Trophoblast cell (in vitro differentiated cells and primary cell): ENCODE measurements at regions not wholly inside any gene's neighbourhood (a gene's known extent, or its start where the extent isn't known, plus 50 kb on each side); places are given as distances from the start of the nearest gene placed in this dataset.
"Not testable (repeated sequence)": the region's sequence is repeated elsewhere in the genome, so short reads cannot be mapped to it uniquely, and the experiment has no call there.

Experiments
- DNase-seq, 2 donors: peaks; one replicate each; pipeline ENCODE4 v3.0.0-alpha.2; 2016
- H2AFZ ChIP-seq: 2 replicates; pipeline ENCODE4 v1.6.1; 2013; ENCODE audit warnings: low read length, moderate library complexity, mild to moderate bottlenecking; ENCODE audit not compliant: insufficient read depth, poor library complexity
- H2AK5ac ChIP-seq: 2 replicates; pipeline ENCODE4 v1.6.1; 2013; ENCODE audit warnings: mild to moderate bottlenecking, low read length
- H2BK120ac ChIP-seq: 2 replicates; pipeline ENCODE4 v1.6.1; 2013; ENCODE audit warnings: low read length, mild to moderate bottlenecking, moderate library complexity; ENCODE audit not compliant: insufficient read depth, poor library complexity
- H2BK12ac ChIP-seq: 2 replicates; pipeline ENCODE4 v1.6.1; 2013; ENCODE audit warnings: mild to moderate bottlenecking, low read length, moderate library complexity
- H2BK5ac ChIP-seq: 2 replicates; pipeline ENCODE4 v1.6.1; 2013; ENCODE audit warnings: low read length, low read depth, moderate library complexity, mild to moderate bottlenecking; ENCODE audit not compliant: poor library complexity
- H3K14ac ChIP-seq: 2 replicates; pipeline ENCODE4 v1.6.1; 2013; ENCODE audit warnings: mild to moderate bottlenecking, low read length
- H3K18ac ChIP-seq: 2 replicates; pipeline ENCODE4 v1.6.1; 2013; ENCODE audit warnings: mild to moderate bottlenecking, low read length
- H3K23ac ChIP-seq: 2 replicates; pipeline ENCODE4 v1.6.1; 2013; ENCODE audit warnings: low read length
- H3K27ac ChIP-seq: 2 replicates; pipeline ENCODE4 v1.5.1; 2013; ENCODE audit warnings: low read depth, mild to moderate bottlenecking, inconsistent platforms, low read length, moderate library complexity
- H3K27me3 ChIP-seq: 2 replicates; pipeline ENCODE4 v1.6.1; 2013; ENCODE audit warnings: inconsistent platforms, mild to moderate bottlenecking, low read length, moderate library complexity; ENCODE audit not compliant: insufficient read depth
- H3K36me3 ChIP-seq, 2 experiments: 1 replicate in 1 of 2; 2 replicates in 1 of 2; pipeline ENCODE4 v1.6.1; 2013; ENCODE audit warnings: low read length in 2 of 2, mild to moderate bottlenecking in 2 of 2, moderate library complexity in 1 of 2; ENCODE audit not compliant: insufficient read depth in 2 of 2, control insufficient read depth in 1 of 2
- H3K4ac ChIP-seq: 2 replicates; pipeline ENCODE4 v1.6.1; 2013; ENCODE audit warnings: low read depth, mild to moderate bottlenecking, low read length, moderate library complexity
- H3K4me1 ChIP-seq, 2 experiments: 1 replicate in 1 of 2; 2 replicates in 1 of 2; pipeline ENCODE4 v1.6.1; 2013; ENCODE audit warnings: low read length in 2 of 2, mild to moderate bottlenecking in 2 of 2, moderate library complexity in 1 of 2; ENCODE audit not compliant: insufficient read depth in 2 of 2, control insufficient read depth in 1 of 2
- H3K4me2 ChIP-seq: 2 replicates; pipeline ENCODE4 v1.6.1; 2013; ENCODE audit warnings: inconsistent platforms, mild to moderate bottlenecking, low read length, moderate library complexity
- H3K4me3 ChIP-seq: 2 replicates; pipeline ENCODE4 v1.5.1; 2013; ENCODE audit warnings: mild to moderate bottlenecking, low read depth, low read length, inconsistent platforms
- H3K79me1 ChIP-seq: one replicate; pipeline ENCODE4 v1.6.1; 2013; ENCODE audit warnings: low read length
- H3K79me2 ChIP-seq: 2 replicates; pipeline ENCODE4 v1.6.1; 2013; ENCODE audit warnings: low read length, mild to moderate bottlenecking; ENCODE audit not compliant: control insufficient read depth, insufficient read depth, poor library complexity
- H3K9ac ChIP-seq: 2 replicates; pipeline ENCODE4 v1.6.1; 2013; ENCODE audit warnings: mild to moderate bottlenecking, low read length
- H3K9me3 ChIP-seq: 2 replicates; pipeline ENCODE4 v1.6.1; 2013; ENCODE audit warnings: low read depth, mild to moderate bottlenecking, control low read depth, inconsistent platforms, low read length; ENCODE audit not compliant: insufficient read depth
- H4K12ac ChIP-seq: 2 replicates; pipeline ENCODE4 v1.6.1; 2013; ENCODE audit warnings: low read depth, mild to moderate bottlenecking, low read length, moderate library complexity
- H4K8ac ChIP-seq: 2 replicates; pipeline ENCODE4 v1.6.1; 2013; ENCODE audit warnings: low read depth, mild to moderate bottlenecking, low read length, moderate library complexity
- H4K91ac ChIP-seq: one replicate; pipeline ENCODE4 v1.6.1; 2013; ENCODE audit warnings: low read depth, mild to moderate bottlenecking, low read length, moderate library complexity
- WGBS: extraction: QIAGEN DNeasy Blood & Tissue Kit; methylation state at CpG from one replicate; pipeline ENCODE4 v1.1.7; 2013; ENCODE audit warnings: missing lambda C conversion rate; ENCODE audit not compliant: insufficient read length, insufficient coverage; ENCODE audit errors: extremely low coverage; 5-methylcytosine and 5-hydroxymethylcytosine counted together

DNA sequence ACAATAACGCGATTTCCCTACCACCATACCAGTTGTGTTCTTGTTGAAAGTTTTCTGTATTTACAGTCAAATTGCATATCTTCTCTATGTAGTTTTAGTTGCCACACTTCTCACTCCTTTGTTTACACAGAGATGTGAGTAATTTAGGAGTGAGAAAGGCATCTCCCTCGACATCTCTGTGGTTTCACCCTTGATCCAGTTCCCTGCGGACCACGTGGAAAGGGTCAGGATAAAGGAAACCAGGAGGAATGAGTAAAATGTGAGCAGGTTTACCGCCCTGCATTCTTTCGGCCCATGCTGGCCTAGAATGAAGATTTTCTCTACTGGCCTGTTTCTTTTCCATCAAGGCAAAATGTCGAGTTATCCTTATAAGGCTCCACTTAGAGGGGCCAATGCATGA, 83.2 kb upstream of the WIPF3 start:
- DNase-seq, result peak; percentile 93 to 96
- no CpG with 5 or more reads among the region's 8 CpGs for WGBS
- H3K27ac ChIP-seq, H3K79me1 ChIP-seq, H3K27me3 ChIP-seq, H4K8ac ChIP-seq, H3K36me3 ChIP-seq, H2BK120ac ChIP-seq, H4K12ac ChIP-seq, H3K14ac ChIP-seq, H3K4me2 ChIP-seq, H3K23ac ChIP-seq, H3K18ac ChIP-seq, H3K4me1 ChIP-seq, H3K9me3 ChIP-seq, H3K4me3 ChIP-seq, H4K91ac ChIP-seq, H2AK5ac ChIP-seq, H2AFZ ChIP-seq, H3K4ac ChIP-seq, H2BK5ac ChIP-seq, H3K79me2 ChIP-seq, H3K9ac ChIP-seq, H2BK12ac ChIP-seq: not testable (repeated sequence)

GRCh38 chr7:29723599-29723998, 82.7 kb upstream of the WIPF3 start:
- peak overlapping the region; percentile 2 for H2BK12ac ChIP-seq
- no peak overlapping the region for H3K18ac ChIP-seq
- no peak overlapping the region for H2AK5ac ChIP-seq
- H3K4me2 ChIP-seq, result peak overlapping the region; percentile 53
- no peak overlapping the region for H4K12ac ChIP-seq
- H3K79me2 ChIP-seq, result no peaks in the 10 kb centered on the region
- no peak overlapping the region for H2AFZ ChIP-seq
- peak overlapping the region; percentile 21 for H2BK5ac ChIP-seq
- no peak for DNase-seq
- H3K14ac ChIP-seq, result no peak overlapping the region
- no peak overlapping the region for H3K23ac ChIP-seq
- no peak overlapping the region for H3K4ac ChIP-seq
- H3K9ac ChIP-seq, result no peak overlapping the region
- peak overlapping the region; percentile 4 for H4K91ac ChIP-seq
- no peaks in the 10 kb centered on the region for H3K36me3 ChIP-seq
- peak overlapping the region; percentile 25 for H2BK120ac ChIP-seq
- 100% methylated on average over 2 of the region's 5 CpGs for WGBS
- H3K79me1 ChIP-seq, result peaks cover 4% of the 10 kb centered on the region
- H3K4me1 ChIP-seq, result peaks cover 3 to 4% of the 10 kb centered on the region in 2 experiments
- H4K8ac ChIP-seq, result peak overlapping the region; percentile 3
- no peaks in the 10 kb centered on the region for H3K9me3 ChIP-seq
- peak overlapping the region; percentile 31 for H3K4me3 ChIP-seq
- no peaks in the 10 kb centered on the region for H3K27me3 ChIP-seq
- H3K27ac ChIP-seq, result peak overlapping the region; percentile 81

DNA sequence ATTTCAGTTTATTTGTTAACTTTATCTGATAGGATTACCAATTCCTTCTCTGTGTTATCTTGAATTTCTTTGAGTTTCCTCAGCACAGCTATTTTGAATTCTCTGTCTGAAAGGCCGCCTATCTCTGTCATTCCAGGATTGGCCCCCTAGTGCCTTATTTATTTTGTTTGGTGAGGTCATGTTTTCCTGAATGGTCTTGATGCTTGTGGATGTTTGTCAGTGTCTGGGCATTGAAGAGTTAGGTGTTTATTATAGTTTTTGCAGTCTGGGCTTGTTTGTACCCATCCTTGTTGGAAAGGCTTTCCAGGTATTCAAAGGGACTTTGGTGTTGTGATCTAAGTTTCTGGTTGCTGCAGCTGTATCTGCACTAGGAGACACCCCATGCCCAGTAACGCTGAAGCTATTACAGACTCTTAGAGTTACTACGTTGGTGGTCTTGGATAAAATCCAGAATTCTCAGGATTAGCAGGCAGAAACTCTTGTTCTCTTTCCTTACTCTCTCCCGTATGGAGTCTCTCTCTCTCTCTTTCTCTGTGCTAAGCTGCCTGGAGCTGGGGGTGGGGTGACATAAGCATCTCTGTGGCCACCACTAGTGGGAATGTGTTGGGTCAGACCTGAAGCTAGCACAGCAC, 76.7 kb upstream of the WIPF3 start:
- H3K79me2 ChIP-seq, H3K18ac ChIP-seq, H4K91ac ChIP-seq, H3K4me3 ChIP-seq, H3K4me1 ChIP-seq, H2AFZ ChIP-seq, H3K27ac ChIP-seq, H3K23ac ChIP-seq, H3K9ac ChIP-seq, H3K79me1 ChIP-seq, H2BK120ac ChIP-seq, H4K12ac ChIP-seq, H3K4me2 ChIP-seq, H3K36me3 ChIP-seq, H3K27me3 ChIP-seq, H2AK5ac ChIP-seq, H4K8ac ChIP-seq, H3K4ac ChIP-seq, H3K14ac ChIP-seq, H2BK5ac ChIP-seq, H2BK12ac ChIP-seq, H3K9me3 ChIP-seq: not testable (repeated sequence)
- no CpG with 5 or more reads among the region's 4 CpGs for WGBS
- peak in 1 of 2 donors; percentile 28 for DNase-seq

GRCh38 chr7:29734246-29734731, 72.0 kb upstream of the WIPF3 start:
- H2AFZ ChIP-seq, result no peak overlapping the region
- no peak overlapping the region for H3K9ac ChIP-seq
- no peaks in the 10 kb centered on the region for H3K79me1 ChIP-seq
- H3K14ac ChIP-seq, result no peak overlapping the region
- no peak overlapping the region for H4K91ac ChIP-seq
- no CpG with 5 or more reads among the region's 3 CpGs for WGBS
- DNase-seq, result no peak
- no peak overlapping the region for H3K4me3 ChIP-seq
- H2BK12ac ChIP-seq, result no peak overlapping the region
- no peaks in the 10 kb centered on the region for H3K4me1 ChIP-seq
- H3K79me2 ChIP-seq, result no peaks in the 10 kb centered on the region
- no peak overlapping the region for H2BK5ac ChIP-seq
- H3K36me3 ChIP-seq, result no peaks in the 10 kb centered on the region
- no peak overlapping the region for H3K23ac ChIP-seq
- H2AK5ac ChIP-seq, result no peak overlapping the region
- no peak overlapping the region for H3K4me2 ChIP-seq
- H3K27me3 ChIP-seq, result no peaks in the 10 kb centered on the region
- H3K4ac ChIP-seq, result no peak overlapping the region
- H2BK120ac ChIP-seq, result no peak overlapping the region
- no peak overlapping the region for H4K12ac ChIP-seq
- no peak overlapping the region for H4K8ac ChIP-seq
- H3K27ac ChIP-seq, result no peak overlapping the region
- H3K9me3 ChIP-seq, result no peaks in the 10 kb centered on the region
- no peak overlapping the region for H3K18ac ChIP-seq
